ENCODE measurements at regions not wholly inside any gene's neighbourhood (a gene's known extent, or its start where the extent isn't known, plus 50 kb on each side); places are given as distances from the start of the nearest gene placed in this dataset.
"Not testable (repeated sequence)": the region's sequence is repeated elsewhere in the genome, so short reads cannot be mapped to it uniquely, and the experiment has no call there.

GRCh38 chr7:148515728-148516695 lies 74.6 kb upstream of the C7orf33 start:
- Histone ChIP-seq H3K4me2 (no peak overlapping the region), H2AFZ (no peak overlapping the region), H3K4me1 (replicated peaks; ENCODE audit: insufficient read depth) (no peaks in the 10 kb centered on the region), H3K9me3 (ENCODE audit: insufficient read depth, low read depth) (no peaks in the 10 kb centered on the region; the same call in 1 of the 2 replicates), H3K4me3 (no peak overlapping the region), H3K9me2 (ENCODE audit: insufficient read depth) (0 out of 2 replicates have a peak, but pooled peaks cover 4% of the 10 kb centered on the region), H3K27ac (no peak overlapping the region), H3K36me3 (ENCODE audit: low read depth) (no peaks in the 10 kb centered on the region), H3F3A (ENCODE audit: insufficient read depth, low read depth) (no peaks in the 10 kb centered on the region), H3K79me2 (ENCODE audit: low read depth) (no peaks in the 10 kb centered on the region), H4K20me1 (ENCODE audit: insufficient read depth) (no peaks in the 10 kb centered on the region), H3K27me3 (ENCODE audit: insufficient read depth, low read depth) (peaks cover 54% of the 10 kb centered on the region)
- POLR2A ChIA-PET (ENCODE audit: unreplicated experiment), result no interaction called here
- TF ChIP-seq EZH2 (IDR thresholded peaks at IDR 0.05; ENCODE audit: low read depth) (no peak), CTCF (conservative IDR thresholded peaks at IDR 0.05) (no peak)
- CTCF ChIA-PET, result no interaction called here
- no peak for DNase-seq
- intact Hi-C loops (cut with micrococcal nuclease; ENCODE audit: unreplicated experiment), result no loop called here
- BruUV-seq (replicated peaks), result no TSS peak

- H3K36me3 ChIP-seq (ENCODE audit: low read depth); H2AFZ ChIP-seq; H3F3A ChIP-seq (ENCODE audit: insufficient read depth, low read depth); H3K4me2 ChIP-seq; H3K79me2 ChIP-seq (ENCODE audit: low read depth); intact Hi-C loops (cut with micrococcal nuclease; ENCODE audit: unreplicated experiment); H3K9me3 ChIP-seq (ENCODE audit: insufficient read depth, low read depth); H3K4me3 ChIP-seq; H4K20me1 ChIP-seq (ENCODE audit: insufficient read depth); BruUV-seq (replicated peaks); DNase-seq; H3K4me1 ChIP-seq (replicated peaks; ENCODE audit: insufficient read depth); H3K27ac ChIP-seq; CTCF ChIA-PET; POLR2A ChIA-PET (ENCODE audit: unreplicated experiment); H3K9me2 ChIP-seq (ENCODE audit: insufficient read depth): not testable (repeated sequence)
- H3K27me3 ChIP-seq (ENCODE audit: insufficient read depth, low read depth), result peaks cover 62% of the 10 kb centered on the region
Observed at GRCh38 chr7:148519386-148519785, 71.2 kb upstream of the C7orf33 start.

- Histone ChIP-seq H3K36me3 (ENCODE audit: low read depth) (no peaks in the 10 kb centered on the region), H2AFZ (no peak overlapping the region), H3K9me2 (ENCODE audit: insufficient read depth) (0 out of 2 replicates have a peak, but pooled peaks cover 4% of the 10 kb centered on the region), H3K4me1 (replicated peaks; ENCODE audit: insufficient read depth) (no peaks in the 10 kb centered on the region), H4K20me1 (ENCODE audit: insufficient read depth) (no peaks in the 10 kb centered on the region), H3K27me3 (ENCODE audit: insufficient read depth, low read depth) (peaks cover 56% of the 10 kb centered on the region), H3K79me2 (ENCODE audit: low read depth) (no peaks in the 10 kb centered on the region), H3K9me3 (ENCODE audit: insufficient read depth, low read depth) (no peaks in the 10 kb centered on the region), H3K4me2 (no peak overlapping the region), H3K4me3 (no peak overlapping the region), H3K27ac (no peak overlapping the region), H3F3A (ENCODE audit: insufficient read depth, low read depth) (no peaks in the 10 kb centered on the region)
- no peak for DNase-seq
- intact Hi-C loops (cut with micrococcal nuclease; ENCODE audit: unreplicated experiment), result no loop called here
- ChIA-PET POLR2A (ENCODE audit: unreplicated experiment) (no interaction called here), CTCF (no interaction called here)
- TF ChIP-seq EZH2 (IDR thresholded peaks at IDR 0.05; ENCODE audit: low read depth) (no peak), CTCF (conservative IDR thresholded peaks at IDR 0.05) (no peak)
- BruUV-seq (replicated peaks), result no TSS peak
Observed at GRCh38 chr7:148521271-148521670, 69.3 kb upstream of the C7orf33 start.

Data from PC-9 (cell line).